GM12891 (cell line): ENCODE measurements at regions not wholly inside any gene's neighbourhood (a gene's known extent, or its start where the extent isn't known, plus 50 kb on each side); places are given as distances from the start of the nearest gene placed in this dataset.

Experiments
- PAX5 ChIP-seq: IDR thresholded peaks from 2 replicates; pipeline ENCODE4 v1.6.1; 2011; ENCODE audit warnings: low read length, moderate library complexity, mild to moderate bottlenecking; ENCODE audit not compliant: insufficient read depth, severe bottlenecking
- POLR2A ChIP-seq: IDR thresholded peaks from 2 replicates; pipeline ENCODE4 v1.6.1; 2011; ENCODE audit warnings: low read depth, low read length, control low read depth
- POLR2AphosphoS5 ChIP-seq: IDR thresholded peaks from 2 replicates; pipeline ENCODE4 v1.6.1; 2011; ENCODE audit warnings: low read depth, low read length, control low read depth
- SPI1 ChIP-seq: IDR thresholded peaks from 2 replicates; pipeline ENCODE4 v1.6.1; 2011; ENCODE audit warnings: low read depth, low read length, control low read depth
- TAF1 ChIP-seq: IDR thresholded peaks from 2 replicates; pipeline ENCODE4 v1.6.1; 2011; ENCODE audit warnings: low read depth, low read length, control low read depth

- TF ChIP-seq POLR2A, result no peak
- no peak for TF ChIP-seq TAF1
- no peak for TF ChIP-seq POLR2AphosphoS5
- no peak for TF ChIP-seq PAX5
- TF ChIP-seq SPI1, result no peak
Measured at GRCh38 chr2:167851323-167851860, 396.0 kb downstream of the STK39 start.
